MM.1S (cell line): ENCODE measurements at regions not wholly inside any gene's neighbourhood (a gene's known extent, or its start where the extent isn't known, plus 50 kb on each side); places are given as distances from the start of the nearest gene placed in this dataset.

ENCODE experiments used
- CTCF ChIP-seq: fragments of 300-600 bp; sonication (generic); IDR thresholded peaks from 2 replicates; pipeline ENCODE4 v1.5.1; 2016; ENCODE audit warnings: antibody characterized with exemption, low read length, mixed read lengths
- EZH2 ChIP-seq: fragments of 300-600 bp; sonication (generic); optimal IDR thresholded peaks from 2 replicates; pipeline ENCODE3; 2017; ENCODE audit warnings: low read depth, mild to moderate bottlenecking, antibody characterized with exemption, low read length, mixed read lengths

DNA sequence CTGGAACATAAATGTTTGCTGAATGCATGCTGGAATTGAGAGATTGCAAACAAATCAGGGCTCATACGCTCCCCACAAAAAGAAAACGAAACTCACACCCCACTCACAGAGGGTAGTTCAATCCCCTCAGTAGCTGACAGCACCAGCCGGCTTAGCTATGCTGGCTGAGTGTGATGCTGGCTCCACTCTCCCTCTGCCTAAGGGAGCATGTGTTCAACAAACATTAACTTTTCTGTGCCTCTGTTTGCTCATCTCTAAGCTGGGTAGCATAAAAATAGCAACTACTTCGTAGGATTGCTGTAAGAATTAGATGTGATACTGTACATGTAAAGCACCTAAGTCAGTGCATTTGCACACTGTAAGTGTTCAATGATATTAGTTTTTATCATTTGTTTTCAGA is 282.6 kb downstream of the FOXO1 start:
- TF ChIP-seq CTCF (no peak), EZH2 (no peak)
